Cardiac muscle cell (in vitro differentiated cells and primary cell): ENCODE measurements at regions not wholly inside any gene's neighbourhood (a gene's known extent, or its start where the extent isn't known, plus 50 kb on each side); places are given as distances from the start of the nearest gene placed in this dataset.

Experiments
- DNase-seq, 2 donors: peaks; one replicate each; pipeline versions ENCODE4 v3.0.0 to v3.0.0-alpha.2; 2010 to 2017; ENCODE audit warnings: low read depth in 1 of 2, low spot score in 1 of 2
- H3K27ac ChIP-seq: fragments of 200-600 bp; sonication (generic); 2 replicates; pipeline ENCODE4 v1.5.1; 2016
- H3K27me3 ChIP-seq: fragments of 200-600 bp; sonication (generic); 2 replicates; pipeline ENCODE4 v1.6.0; 2016; ENCODE audit warnings: control low read depth
- H3K36me3 ChIP-seq: fragments of 200-600 bp; sonication (generic); 2 replicates; pipeline ENCODE4 v1.5.1; 2016; ENCODE audit warnings: control low read depth
- H3K4me1 ChIP-seq: fragments of 200-600 bp; sonication (generic); 2 replicates; pipeline ENCODE4 v1.8.1; 2017; ENCODE audit warnings: low read depth, mild to moderate bottlenecking, mixed run types
- H3K4me3 ChIP-seq: fragments of 200-600 bp; sonication (generic); 2 replicates; pipeline ENCODE4 v1.5.1; 2016; ENCODE audit warnings: mild to moderate bottlenecking
- H3K9me3 ChIP-seq: fragments of 200-600 bp; sonication (generic); 2 replicates; pipeline ENCODE4 v1.5.1; 2017; ENCODE audit warnings: low read depth, mild to moderate bottlenecking, control low read depth
- CTCF ChIP-seq: IDR thresholded peaks from 2 replicates; pipeline ENCODE4 v1.5.1; 2012; ENCODE audit warnings: low read depth, mild to moderate bottlenecking, low read length

GRCh38 chr7:132053871-132054270, 497.4 kb upstream of the PODXL start:
- H3K27me3 ChIP-seq: no peaks in the 10 kb centered on the region
- no peak for TF ChIP-seq CTCF
- no peak overlapping the region for H3K4me3 ChIP-seq
- H3K27ac ChIP-seq: no peak overlapping the region
- H3K4me1 ChIP-seq: no peaks in the 10 kb centered on the region
- H3K9me3 ChIP-seq: no peaks in the 10 kb centered on the region
- H3K36me3 ChIP-seq: no peaks in the 10 kb centered on the region
- no peak for DNase-seq

GRCh38 chr7:132051311-132051710, 494.9 kb upstream of the PODXL start:
- TF ChIP-seq CTCF: no peak

GRCh38 chr7:132049462-132050304, 493.3 kb upstream of the PODXL start:
- H3K36me3 ChIP-seq: no peaks in the 10 kb centered on the region
- H3K4me1 ChIP-seq: no peaks in the 10 kb centered on the region
- no peak overlapping the region for H3K27ac ChIP-seq
- no peaks in the 10 kb centered on the region for H3K9me3 ChIP-seq
- H3K4me3 ChIP-seq: no peak overlapping the region
- TF ChIP-seq CTCF: peak; percentile 82
- DNase-seq: peak; percentile 38 to 68
- H3K27me3 ChIP-seq: no peaks in the 10 kb centered on the region

More at GRCh38 chr7:132051311-132051710, 494.9 kb upstream of the PODXL start:
- H3K27ac ChIP-seq: no peak overlapping the region
- DNase-seq: no peak
- no peaks in the 10 kb centered on the region for H3K4me1 ChIP-seq
- no peaks in the 10 kb centered on the region for H3K36me3 ChIP-seq
- no peaks in the 10 kb centered on the region for H3K9me3 ChIP-seq
- no peaks in the 10 kb centered on the region for H3K27me3 ChIP-seq
- no peak overlapping the region for H3K4me3 ChIP-seq

GRCh38 chr7:132045481-132045980, 489.1 kb upstream of the PODXL start:
- H3K4me1 ChIP-seq: no peaks in the 10 kb centered on the region
- H3K27ac ChIP-seq: no peak overlapping the region
- no peaks in the 10 kb centered on the region for H3K27me3 ChIP-seq
- no peak for TF ChIP-seq CTCF
- no peaks in the 10 kb centered on the region for H3K36me3 ChIP-seq
- no peaks in the 10 kb centered on the region for H3K9me3 ChIP-seq
- DNase-seq: no peak
- H3K4me3 ChIP-seq: no peak overlapping the region

GRCh38 chr7:132045002-132045401, 488.6 kb upstream of the PODXL start:
- Histone ChIP-seq H3K27ac (no peak overlapping the region), H3K9me3 (no peaks in the 10 kb centered on the region), H3K4me3 (no peak overlapping the region), H3K27me3 (no peaks in the 10 kb centered on the region), H3K4me1 (no peaks in the 10 kb centered on the region), H3K36me3 (no peaks in the 10 kb centered on the region)
- no peak for TF ChIP-seq CTCF
- DNase-seq: no peak
